Mesothelial cell of epicardium (in vitro differentiated cells): ENCODE measurements at regions not wholly inside any gene's neighbourhood (a gene's known extent, or its start where the extent isn't known, plus 50 kb on each side); places are given as distances from the start of the nearest gene placed in this dataset.

Source experiments
- DNase-seq, 2 experiments: peaks; one replicate each; pipeline ENCODE4 v3.0.0; 2021; ENCODE audit warnings: low spot score in 2 of 2; ENCODE audit not compliant: unreplicated experiment in 2 of 2
- H3K27ac Mint-ChIP-seq: 2 replicates; pipeline ENCODE4 v1.8.0; 2021; ENCODE audit warnings: mixed read lengths
- H3K27me3 Mint-ChIP-seq: 2 replicates; pipeline ENCODE4 v1.8.0; 2021; ENCODE audit warnings: low read depth, mixed read lengths
- H3K36me3 Mint-ChIP-seq: 2 replicates; pipeline ENCODE4 v1.8.0; 2021; ENCODE audit warnings: mixed read lengths
- H3K4me1 Mint-ChIP-seq: 2 replicates; pipeline ENCODE4 v1.8.0; 2021; ENCODE audit warnings: mixed read lengths
- H3K4me3 Mint-ChIP-seq: 2 replicates; pipeline ENCODE4 v1.8.0; 2021; ENCODE audit warnings: mild to moderate bottlenecking, moderate library complexity, mixed read lengths
- H3K9me3 Mint-ChIP-seq: 2 replicates; pipeline ENCODE4 v1.8.0; 2021; ENCODE audit warnings: mixed read lengths
- TF ChIP-seq, protein P1 (sequence below): fragments of 200-600 bp; sonication (generic); IDR thresholded peaks from one replicate; pipeline ENCODE4 v1.5.0; 2021; ENCODE audit warnings: antibody characterized with exemption; ENCODE audit not compliant: unreplicated experiment

DNA sequence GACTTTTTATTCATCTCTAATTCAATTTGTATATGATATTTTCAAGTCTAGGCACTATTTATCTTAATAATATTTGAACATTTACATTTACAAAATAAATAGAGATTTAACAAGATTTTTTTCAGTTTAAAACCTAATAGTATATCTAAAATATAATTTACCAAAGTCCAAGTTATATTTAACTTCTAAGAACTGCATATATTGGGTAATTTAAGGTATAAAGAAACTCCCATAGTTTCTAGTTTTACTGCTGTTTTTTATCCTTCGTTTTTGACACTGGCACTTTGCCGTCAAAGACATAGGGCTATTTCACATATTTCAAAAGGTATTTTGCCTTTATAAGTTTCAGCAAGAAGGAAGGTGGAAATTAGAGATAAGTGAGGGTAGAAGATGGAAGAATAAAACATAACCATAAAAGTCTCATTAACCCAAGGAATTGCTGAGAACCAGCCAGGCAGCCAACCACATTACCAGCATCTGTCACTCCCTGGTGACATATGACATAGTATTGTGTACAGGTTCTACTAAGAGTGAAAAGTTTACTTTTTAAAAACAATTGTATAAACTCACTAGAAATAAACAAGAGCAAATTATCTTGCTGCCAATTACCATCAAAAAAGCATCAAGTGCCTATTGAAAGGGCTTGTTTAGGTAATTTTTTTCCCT is 251.5 kb downstream of the NSUN3 start:
- H3K36me3 Mint-ChIP-seq: no peaks in the 10 kb centered on the region
- TF ChIP-seq, protein P1, sequence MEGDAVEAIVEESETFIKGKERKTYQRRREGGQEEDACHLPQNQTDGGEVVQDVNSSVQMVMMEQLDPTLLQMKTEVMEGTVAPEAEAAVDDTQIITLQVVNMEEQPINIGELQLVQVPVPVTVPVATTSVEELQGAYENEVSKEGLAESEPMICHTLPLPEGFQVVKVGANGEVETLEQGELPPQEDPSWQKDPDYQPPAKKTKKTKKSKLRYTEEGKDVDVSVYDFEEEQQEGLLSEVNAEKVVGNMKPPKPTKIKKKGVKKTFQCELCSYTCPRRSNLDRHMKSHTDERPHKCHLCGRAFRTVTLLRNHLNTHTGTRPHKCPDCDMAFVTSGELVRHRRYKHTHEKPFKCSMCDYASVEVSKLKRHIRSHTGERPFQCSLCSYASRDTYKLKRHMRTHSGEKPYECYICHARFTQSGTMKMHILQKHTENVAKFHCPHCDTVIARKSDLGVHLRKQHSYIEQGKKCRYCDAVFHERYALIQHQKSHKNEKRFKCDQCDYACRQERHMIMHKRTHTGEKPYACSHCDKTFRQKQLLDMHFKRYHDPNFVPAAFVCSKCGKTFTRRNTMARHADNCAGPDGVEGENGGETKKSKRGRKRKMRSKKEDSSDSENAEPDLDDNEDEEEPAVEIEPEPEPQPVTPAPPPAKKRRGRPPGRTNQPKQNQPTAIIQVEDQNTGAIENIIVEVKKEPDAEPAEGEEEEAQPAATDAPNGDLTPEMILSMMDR: no peak
- H3K4me1 Mint-ChIP-seq: peaks cover 20% of the 10 kb centered on the region
- H3K27me3 Mint-ChIP-seq: peaks cover 18% of the 10 kb centered on the region
- no peak for DNase-seq
- no peaks in the 10 kb centered on the region for H3K9me3 Mint-ChIP-seq
- H3K27ac Mint-ChIP-seq: no peak overlapping the region
- no peak overlapping the region for H3K4me3 Mint-ChIP-seq

DNA sequence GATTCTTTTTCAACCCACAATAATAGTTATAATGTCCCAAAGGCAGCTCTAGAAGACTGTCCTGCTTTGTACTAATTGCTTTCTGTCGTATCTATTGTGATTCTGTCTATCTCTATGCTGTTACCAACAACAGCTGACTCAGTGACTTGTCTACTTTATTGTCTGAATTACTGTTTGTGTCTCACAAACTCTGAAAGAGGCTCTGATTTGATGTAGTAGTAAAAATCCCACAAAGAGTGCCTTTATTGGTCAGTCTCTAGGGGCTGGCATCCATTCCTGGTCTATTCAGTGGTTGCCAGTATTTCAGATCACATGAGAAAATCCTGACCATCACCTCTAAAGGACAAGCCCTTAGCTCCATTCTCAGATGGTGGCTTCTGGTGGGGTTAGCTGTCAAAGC is 254.2 kb downstream of the NSUN3 start:
- Mint-ChIP-seq H3K27ac (no peak overlapping the region), H3K4me3 (no peak overlapping the region), H3K4me1 (peaks cover 7% of the 10 kb centered on the region), H3K27me3 (peaks cover 22% of the 10 kb centered on the region), H3K9me3 (no peaks in the 10 kb centered on the region), H3K36me3 (no peaks in the 10 kb centered on the region)
- TF ChIP-seq, protein P1: no peak
- no peak for DNase-seq

DNA sequence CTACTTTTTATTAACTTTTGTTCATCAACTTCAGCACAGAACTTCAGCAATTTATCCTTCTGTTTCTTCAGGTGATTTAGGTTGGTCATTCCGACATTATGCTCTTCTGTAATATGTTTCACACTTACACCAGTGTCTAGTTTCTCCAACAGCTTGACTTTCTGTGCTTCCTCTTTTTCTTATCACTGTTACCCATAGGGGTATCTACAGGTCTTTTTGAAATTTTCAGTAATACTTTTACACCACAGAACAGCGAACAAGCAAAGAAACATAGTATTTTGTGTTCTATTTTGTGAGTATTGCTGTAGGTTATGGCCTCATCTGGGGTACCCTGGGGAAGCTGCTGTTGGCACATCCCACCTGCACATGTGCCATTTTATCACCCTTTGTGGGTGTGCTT is 260.7 kb downstream of the NSUN3 start:
- DNase-seq: no peak
- no peaks in the 10 kb centered on the region for H3K4me1 Mint-ChIP-seq
- no peak overlapping the region for H3K4me3 Mint-ChIP-seq
- H3K27me3 Mint-ChIP-seq: peaks cover 19% of the 10 kb centered on the region
- H3K36me3 Mint-ChIP-seq: no peaks in the 10 kb centered on the region
- H3K9me3 Mint-ChIP-seq: peaks cover 4% of the 10 kb centered on the region
- no peak overlapping the region for H3K27ac Mint-ChIP-seq
- TF ChIP-seq, protein P1: no peak

DNA sequence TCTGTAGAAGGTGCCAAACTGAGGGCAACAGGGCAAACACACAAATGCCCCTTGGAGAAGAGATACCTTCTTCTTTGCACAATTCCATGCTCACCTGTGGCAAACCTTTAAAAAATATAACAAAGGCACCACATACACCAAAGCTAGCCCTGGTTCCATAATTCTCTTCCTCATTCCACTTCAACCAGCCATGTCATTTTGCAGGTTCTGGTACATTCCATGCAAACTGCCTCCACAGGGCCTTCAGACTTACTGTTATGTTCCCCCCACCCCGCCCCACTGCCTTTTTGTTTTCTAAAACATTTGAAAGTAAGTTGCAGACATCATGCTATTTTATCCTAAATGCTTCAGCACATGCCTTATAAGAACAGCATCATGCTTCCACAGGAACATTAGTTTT is 269.0 kb downstream of the NSUN3 start:
- TF ChIP-seq, protein P1: no peak
- Mint-ChIP-seq H3K36me3 (no peaks in the 10 kb centered on the region), H3K9me3 (no peaks in the 10 kb centered on the region), H3K4me1 (peaks cover 3% of the 10 kb centered on the region), H3K27ac (no peak overlapping the region), H3K27me3 (no peaks in the 10 kb centered on the region), H3K4me3 (no peak overlapping the region)
- no peak for DNase-seq

DNA sequence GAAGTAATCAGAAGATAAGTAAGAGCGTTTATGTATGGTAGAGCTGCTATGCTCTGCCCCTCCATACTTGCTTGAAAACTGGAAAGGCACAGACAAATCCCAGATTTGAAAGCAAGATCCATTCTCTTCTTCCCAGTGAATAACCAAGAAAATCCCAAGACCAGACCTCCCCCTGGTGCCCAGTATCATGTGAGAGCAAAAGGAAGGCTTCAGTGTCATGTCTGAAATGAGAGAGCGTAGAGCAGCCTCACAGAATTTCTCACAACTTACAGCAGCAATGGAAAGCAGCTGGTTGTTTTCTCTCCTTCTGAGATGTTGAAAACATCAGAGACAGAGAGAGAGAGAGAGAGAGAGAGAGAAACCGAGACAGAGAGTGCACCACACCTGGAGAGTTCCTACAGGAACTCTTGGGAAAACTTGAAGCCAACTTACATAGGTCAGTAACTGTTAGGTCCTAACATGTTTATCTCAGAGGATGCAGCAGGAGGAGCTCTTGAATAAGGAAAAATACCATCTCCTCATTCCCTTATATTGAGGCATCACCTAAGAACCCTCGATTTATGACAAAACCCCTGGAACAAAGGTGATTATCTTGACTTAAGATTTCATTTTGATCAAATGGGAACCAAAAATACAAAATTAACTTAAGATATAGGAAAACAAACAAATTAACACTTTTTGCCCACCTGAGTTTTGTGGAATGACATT is 273.3 kb downstream of the NSUN3 start:
- H3K9me3 Mint-ChIP-seq: no peaks in the 10 kb centered on the region
- no peaks in the 10 kb centered on the region for H3K27me3 Mint-ChIP-seq
- no peaks in the 10 kb centered on the region for H3K36me3 Mint-ChIP-seq
- H3K4me3 Mint-ChIP-seq: no peak overlapping the region
- H3K4me1 Mint-ChIP-seq: peaks cover 3% of the 10 kb centered on the region
- H3K27ac Mint-ChIP-seq: no peak overlapping the region
- TF ChIP-seq, protein P1: no peak
- no peak for DNase-seq
